ENCODE measurements at regions not wholly inside any gene's neighbourhood (a gene's known extent, or its start where the extent isn't known, plus 50 kb on each side); places are given as distances from the start of the nearest gene placed in this dataset.

DNA sequence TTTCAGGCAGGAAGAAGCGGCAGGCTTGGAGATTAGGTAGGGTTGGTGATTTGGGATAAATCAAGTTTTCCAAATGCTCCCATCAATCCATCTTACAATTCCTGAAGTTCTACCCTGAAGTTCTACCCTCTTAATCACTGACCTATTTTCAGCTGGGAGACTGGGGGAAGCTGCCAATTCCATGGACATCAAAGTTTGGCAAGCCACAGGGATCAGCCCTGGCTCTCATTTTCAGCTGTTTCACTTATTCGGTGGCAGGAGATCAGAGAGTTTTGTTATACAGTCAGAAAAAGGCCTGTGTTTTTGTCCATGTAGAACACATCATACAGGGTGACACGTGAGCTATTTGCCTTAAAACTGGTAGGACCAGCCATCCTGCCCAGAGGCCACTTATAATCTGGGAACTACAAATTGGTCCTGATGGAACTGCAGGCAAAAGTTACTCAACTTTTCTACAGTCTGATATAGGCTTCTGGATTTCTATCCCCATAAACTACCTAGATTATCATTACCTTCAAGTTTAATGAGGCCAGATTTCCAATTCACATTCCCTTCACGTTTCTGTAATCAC, 112.9 kb upstream of the ZNF746 start:
- TF ChIP-seq, protein P1, sequence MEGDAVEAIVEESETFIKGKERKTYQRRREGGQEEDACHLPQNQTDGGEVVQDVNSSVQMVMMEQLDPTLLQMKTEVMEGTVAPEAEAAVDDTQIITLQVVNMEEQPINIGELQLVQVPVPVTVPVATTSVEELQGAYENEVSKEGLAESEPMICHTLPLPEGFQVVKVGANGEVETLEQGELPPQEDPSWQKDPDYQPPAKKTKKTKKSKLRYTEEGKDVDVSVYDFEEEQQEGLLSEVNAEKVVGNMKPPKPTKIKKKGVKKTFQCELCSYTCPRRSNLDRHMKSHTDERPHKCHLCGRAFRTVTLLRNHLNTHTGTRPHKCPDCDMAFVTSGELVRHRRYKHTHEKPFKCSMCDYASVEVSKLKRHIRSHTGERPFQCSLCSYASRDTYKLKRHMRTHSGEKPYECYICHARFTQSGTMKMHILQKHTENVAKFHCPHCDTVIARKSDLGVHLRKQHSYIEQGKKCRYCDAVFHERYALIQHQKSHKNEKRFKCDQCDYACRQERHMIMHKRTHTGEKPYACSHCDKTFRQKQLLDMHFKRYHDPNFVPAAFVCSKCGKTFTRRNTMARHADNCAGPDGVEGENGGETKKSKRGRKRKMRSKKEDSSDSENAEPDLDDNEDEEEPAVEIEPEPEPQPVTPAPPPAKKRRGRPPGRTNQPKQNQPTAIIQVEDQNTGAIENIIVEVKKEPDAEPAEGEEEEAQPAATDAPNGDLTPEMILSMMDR (IDR thresholded peaks at IDR 0.05; ENCODE audit: low read length): no peak
- TF ChIP-seq EZH2 (optimal IDR thresholded peaks at IDR 0.05; ENCODE audit: low read depth, low read length) (no peak), EZH2phosphoT487 (IDR thresholded peaks at IDR 0.05; ENCODE audit: low read length) (no peak)
